Glomerular visceral epithelial cell (primary cell): ENCODE measurements at regions not wholly inside any gene's neighbourhood (a gene's known extent, or its start where the extent isn't known, plus 50 kb on each side); places are given as distances from the start of the nearest gene placed in this dataset.
"Not testable (repeated sequence)": the region's sequence is repeated elsewhere in the genome, so short reads cannot be mapped to it uniquely, and the experiment has no call there.

Experiments used
- DNase-seq: peaks from one replicate; pipeline ENCODE4 v3.0.0-alpha.2; 2016; ENCODE audit errors: extremely low spot score

DNA sequence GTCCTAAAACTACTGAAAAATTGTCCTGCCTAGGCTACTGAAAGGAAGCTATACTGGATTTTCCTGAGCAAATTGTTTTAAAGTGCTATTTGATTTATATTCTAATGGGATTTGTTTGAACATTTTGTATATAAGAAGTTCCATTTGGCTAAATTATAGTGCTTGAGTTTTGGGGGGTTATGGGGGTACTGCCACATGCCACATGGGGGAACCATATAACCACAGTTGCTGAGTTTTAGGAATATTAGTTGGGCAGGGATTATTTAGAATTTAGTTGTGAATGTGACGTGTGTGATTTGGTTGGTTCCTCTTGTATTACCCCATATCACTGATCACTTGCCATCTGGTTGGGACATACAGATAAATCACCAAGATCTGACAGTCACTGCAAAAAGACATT lies 224.5 kb upstream of the TAPT1 start:
- no peak for DNase-seq

GRCh38 chr4:16450031-16450430 lies 223.8 kb upstream of the TAPT1 start:
- no peak for DNase-seq

DNA sequence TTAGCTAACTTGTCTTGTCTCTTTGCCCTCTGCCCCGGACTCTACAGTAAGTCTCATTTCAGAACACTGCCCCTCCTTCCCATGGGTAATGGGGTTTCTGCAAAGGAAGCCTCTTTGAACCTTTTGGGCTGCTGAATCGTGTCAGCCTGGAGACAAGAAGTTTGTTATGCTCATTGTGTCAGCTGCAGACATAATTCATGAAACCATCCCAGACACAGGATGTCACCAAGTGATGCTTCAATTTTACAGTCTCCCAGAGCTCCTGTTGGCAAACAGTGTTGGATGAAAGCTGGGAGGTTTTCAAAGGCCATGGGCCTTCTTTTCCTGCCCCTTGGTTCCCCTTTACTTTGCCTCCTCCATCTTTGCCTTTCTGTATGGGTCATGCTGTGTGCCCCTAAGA lies 223.1 kb upstream of the TAPT1 start:
- no peak for DNase-seq

DNA sequence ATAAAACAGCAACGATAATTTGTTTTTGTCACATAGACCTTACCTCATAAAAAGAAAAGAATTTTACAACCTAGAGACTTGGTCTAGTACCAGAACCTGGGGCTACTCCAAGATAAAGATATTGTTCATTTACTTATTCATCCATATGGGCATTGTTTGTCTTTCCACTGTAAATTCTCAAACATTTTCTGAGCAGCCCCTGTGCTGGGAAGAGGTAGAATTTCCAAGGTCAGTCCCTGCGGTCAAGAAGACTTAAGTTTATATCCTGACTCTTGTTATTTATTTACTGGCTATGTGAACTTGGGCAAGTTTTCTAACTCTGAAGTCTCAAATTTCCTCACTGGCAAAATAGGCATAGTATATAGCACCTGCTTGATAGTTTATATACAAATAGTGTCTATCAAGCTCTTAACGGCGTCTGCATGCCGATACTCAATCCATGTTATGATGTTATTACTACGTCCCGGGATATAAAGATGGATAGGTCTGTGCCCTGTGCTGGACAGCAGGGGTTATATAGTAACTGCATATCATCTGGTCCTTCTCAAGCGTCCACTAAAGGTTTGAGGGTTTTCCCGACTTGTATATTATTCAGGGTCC lies 222.1 kb upstream of the TAPT1 start:
- no peak for DNase-seq

DNA sequence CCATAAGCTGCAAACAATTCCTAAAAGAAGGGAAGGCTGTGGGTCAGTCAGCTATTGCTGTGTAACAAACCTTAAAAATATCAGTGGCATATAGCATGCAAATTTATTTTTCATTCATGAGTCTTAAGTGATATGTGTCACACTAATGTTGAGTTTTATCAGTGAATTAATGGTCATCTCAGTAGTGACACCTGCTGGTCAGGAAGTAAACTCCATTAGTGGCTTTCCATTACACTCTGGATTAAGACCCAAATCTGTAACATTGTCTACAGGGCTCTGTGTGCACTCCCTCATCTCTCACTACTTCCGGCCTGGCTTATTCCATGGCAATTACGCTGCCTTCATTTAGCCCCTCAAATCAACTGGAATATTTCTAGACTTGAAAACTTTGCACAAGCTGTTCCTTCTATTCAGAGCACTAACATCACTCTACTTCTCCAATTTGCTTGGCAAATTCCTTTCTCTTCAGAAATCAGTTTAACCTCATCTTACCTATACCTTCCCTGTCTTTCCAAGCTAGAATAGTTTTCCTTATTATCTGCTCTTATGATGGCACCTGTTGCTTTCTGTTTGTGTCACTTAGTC lies 217.3 kb upstream of the TAPT1 start:
- DNase-seq, result no peak

DNA sequence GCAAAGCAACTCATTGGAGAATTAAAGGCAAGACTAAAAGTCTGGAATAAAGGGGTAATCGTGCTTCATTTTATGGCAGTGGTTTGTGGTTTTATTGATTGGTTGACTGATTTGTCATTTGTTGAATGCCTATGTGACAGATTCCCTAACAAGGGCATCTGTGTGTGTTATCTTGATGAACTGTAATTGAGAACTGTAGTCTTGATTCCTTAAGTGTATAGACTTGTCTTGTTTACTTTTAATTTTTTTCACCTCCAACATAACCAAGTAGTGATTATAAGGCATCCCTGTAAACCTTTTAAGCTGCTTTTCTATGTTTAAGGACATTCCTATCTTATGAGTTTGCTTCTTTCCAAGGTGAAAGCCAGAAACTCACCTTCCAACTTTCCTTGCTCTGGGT lies 216.0 kb upstream of the TAPT1 start:
- no peak for DNase-seq

DNA sequence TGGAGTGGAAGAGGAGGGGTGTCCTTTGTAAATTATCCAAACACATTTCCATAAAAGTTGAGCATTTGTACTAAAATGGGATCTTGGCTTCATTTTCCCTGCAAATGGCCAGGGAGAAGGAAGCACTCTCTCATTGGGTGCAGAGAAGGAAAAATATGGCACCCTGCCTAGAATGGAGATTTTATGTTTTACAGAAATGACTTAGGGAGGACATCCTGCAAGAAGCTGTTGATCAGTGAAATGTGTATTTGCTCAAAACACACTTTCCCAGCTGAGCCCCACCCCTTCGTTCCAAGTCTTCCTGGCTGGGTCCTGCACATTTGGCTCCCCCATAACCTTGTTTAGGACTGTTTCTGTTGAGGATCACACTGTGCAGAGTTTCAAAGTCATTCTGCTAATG lies 213.5 kb upstream of the TAPT1 start:
- DNase-seq, result no peak

- DNase-seq, result no peak
Observed at GRCh38 chr4:16438986-16439385, 212.7 kb upstream of the TAPT1 start.

- DNase-seq, result no peak
Observed at GRCh38 chr4:16437836-16438235, 211.6 kb upstream of the TAPT1 start.

GRCh38 chr4:16431866-16432265 lies 205.6 kb upstream of the TAPT1 start:
- DNase-seq, result no peak

DNA sequence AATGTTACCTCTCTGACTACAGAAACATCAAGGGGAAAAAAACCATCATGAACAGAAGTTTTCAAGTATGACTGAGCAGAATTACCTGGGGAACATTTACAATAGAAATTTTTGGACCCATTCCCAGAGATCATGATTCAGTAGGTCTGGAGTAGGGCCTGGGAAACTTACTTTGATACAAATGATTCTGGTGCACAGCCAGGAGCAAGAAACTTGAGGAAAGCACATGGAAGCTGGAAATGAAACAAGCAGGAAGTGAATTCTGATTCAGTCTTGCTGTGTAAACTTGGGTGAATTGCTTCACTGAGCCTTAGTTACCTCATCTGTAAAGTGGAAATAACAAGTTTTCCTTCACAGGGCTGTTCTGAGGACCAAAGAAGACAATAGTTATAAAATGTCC lies 192.5 kb upstream of the TAPT1 start:
- no peak for DNase-seq

DNA sequence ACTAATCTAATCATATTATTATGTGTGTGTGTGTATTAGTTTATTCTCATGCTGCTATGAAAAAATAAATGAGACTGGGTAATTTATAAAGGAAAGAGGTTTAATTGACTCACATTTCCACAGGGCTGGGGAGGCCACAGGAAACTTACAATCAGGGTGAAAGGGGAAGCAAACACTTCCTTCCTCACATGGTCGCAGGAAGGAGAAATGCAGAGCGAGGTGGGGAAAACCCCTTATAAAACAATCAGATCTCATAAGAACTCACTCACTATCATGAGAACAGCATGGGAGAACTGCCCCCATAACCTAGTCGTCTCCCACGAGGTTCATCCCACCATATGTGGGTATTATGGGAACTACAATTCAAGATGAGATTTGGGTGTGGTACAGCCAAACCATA lies 190.9 kb upstream of the TAPT1 start:
- DNase-seq, result no peak

GRCh38 chr4:16416601-16417000 lies 190.3 kb upstream of the TAPT1 start:
- DNase-seq, result no peak

- no peak for DNase-seq
Observed at GRCh38 chr4:16415751-16416150, 189.5 kb upstream of the TAPT1 start.

DNA sequence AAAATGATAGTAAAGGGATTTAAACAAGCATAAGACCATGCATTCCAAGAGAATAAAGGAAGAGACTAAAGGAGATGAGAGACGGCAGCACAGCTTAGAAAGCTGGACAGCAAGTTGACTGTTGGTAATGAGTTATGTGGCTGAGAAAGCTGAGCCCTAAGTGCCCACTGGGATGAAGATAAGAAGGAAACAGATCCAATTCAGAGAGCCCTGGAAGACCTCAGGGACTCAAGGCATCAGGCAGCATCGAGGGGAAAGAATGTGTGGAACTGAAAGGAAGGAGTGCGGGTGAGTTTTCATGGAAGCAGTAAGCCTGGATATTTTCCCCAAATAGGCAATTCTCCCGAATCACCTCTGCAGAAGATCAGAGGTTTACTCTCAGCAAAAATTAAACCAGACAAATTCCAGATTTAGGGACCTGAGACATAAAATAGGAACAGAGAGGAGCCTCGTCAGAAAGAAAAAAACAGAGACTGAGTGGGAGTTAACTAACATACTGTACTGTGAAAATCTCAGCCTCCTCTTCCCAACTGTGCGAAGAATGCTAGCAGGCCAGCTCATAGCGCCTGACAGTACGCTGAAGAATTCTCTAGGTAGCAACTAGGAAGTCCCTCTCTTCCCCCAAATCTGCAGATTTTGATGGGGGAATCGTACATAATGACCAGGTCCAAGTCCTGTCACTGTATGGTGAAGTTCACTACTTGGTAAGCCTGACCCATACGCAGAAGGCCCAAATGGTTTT lies 187.7 kb upstream of the TAPT1 start:
- DNase-seq, result no peak

GRCh38 chr4:16411501-16412085 lies 185.3 kb upstream of the TAPT1 start:
- DNase-seq, result no peak

- not testable (repeated sequence) for DNase-seq
Observed at GRCh38 chr4:16393216-16393615, 166.9 kb upstream of the TAPT1 start.

GRCh38 chr4:16391196-16391595 lies 164.9 kb upstream of the TAPT1 start:
- DNase-seq, result no peak

DNA sequence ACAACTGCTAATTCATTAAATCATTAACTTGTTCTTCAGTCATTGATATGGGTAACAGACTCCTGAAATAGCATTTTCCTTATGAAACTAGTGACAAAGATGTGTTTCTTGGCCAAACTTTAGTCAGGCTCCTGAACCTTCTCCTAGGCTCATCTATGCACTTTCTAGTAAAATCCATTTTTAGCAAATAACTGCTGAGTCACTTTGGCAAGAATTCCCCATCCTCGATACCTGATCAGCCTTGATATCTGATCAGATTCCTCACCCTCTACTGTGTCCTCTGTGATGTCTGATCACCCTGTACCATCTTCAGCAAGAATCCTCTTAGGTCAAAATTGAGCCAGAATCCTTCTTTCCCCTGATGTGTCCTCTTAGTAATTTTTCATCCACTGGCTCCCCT lies 161.2 kb upstream of the TAPT1 start:
- no peak for DNase-seq

GRCh38 chr4:16386711-16387320 lies 160.5 kb upstream of the TAPT1 start:
- DNase-seq, result no peak

DNA sequence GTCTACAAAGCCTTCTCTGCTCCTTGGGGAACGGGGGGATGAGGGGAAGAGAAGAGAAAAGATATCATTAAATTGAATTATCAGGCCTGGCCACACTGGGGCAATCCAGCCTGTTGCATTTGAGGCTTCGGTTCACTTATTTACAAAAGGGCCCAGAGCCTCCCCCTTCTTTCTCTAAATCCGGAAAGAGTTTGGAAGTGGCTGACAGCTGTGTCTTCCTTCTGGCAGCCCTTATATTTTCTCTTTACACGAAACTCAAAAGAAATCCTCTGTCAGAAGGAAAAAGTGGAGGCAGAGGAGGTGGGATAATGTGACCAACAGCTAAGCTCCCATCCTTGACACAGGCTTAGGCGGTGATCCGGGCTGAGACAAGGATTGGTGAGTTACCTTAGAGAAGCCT lies 158.3 kb upstream of the TAPT1 start:
- no peak for DNase-seq

DNA sequence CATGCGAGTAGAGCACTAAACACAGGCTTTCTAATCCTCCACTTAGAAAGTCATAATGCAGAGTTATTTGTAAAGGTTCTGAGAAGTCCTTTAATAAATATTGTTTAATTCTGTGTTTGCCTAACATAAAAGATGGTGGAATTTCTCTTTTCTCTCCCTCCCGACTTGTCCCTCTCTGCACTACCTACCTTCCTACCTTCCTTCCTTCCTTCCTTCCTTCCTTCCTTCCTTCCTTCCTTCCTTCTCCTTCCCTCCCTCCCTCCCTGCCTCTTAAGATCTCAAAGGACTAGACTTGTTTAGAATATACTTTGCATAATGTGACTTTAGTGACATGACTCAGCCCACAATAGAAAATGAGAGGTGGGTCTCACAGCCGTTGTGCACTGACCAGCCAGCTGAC lies 156.3 kb upstream of the TAPT1 start:
- DNase-seq, result no peak

GRCh38 chr4:16377887-16378286 lies 151.6 kb upstream of the TAPT1 start:
- no peak for DNase-seq
